NCI-H2171 (cell line): ENCODE measurements at regions not wholly inside any gene's neighbourhood (a gene's known extent, or its start where the extent isn't known, plus 50 kb on each side); places are given as distances from the start of the nearest gene placed in this dataset.
"Not testable (repeated sequence)": the region's sequence is repeated elsewhere in the genome, so short reads cannot be mapped to it uniquely, and the experiment has no call there.

ENCODE experiments used
- DNase-seq: peaks from one replicate; lab custom pipeline; 2025; lab: John Stamatoyannopoulos, UW

DNA sequence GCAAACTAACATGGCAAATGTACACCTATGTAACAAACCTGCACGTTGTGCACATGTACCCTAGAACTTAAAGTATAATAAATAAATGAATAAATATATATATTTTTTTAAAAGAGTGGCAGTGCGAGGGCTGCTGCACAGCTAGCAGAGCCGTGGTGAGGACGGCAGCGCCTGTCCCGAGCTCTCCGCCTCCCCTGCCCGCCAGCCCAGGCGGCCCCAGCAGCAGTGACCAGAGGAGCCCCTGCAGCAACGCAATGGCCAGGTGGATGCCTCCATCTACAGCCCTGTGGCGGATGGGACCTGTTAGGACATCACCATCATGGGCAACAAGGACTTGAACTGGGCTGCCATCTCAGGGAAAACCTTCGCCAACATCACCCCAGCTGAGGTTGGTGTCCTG lies 351.9 kb downstream of the FAM72C start:
- DNase-seq = no peak

DNA sequence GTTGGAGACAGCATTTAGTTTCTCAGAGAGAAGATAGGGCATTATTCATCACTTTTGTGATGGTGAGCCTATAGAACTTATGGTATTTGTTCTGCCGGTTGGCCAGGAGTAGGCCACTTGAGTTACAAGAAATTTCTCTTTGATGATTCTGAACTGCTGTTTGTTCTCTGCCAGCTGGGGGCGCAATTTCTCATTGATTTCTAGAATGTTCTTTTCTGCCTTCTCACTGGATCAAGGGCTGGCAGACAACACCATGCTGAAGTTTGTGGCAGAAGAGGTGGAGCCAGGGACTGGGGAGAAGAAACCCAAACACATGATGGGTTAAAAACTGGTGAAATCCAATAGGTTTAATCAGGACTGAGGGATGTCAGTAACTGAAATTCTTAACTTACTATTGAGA lies 360.6 kb downstream of the FAM72C start:
- no peak for DNase-seq

DNA sequence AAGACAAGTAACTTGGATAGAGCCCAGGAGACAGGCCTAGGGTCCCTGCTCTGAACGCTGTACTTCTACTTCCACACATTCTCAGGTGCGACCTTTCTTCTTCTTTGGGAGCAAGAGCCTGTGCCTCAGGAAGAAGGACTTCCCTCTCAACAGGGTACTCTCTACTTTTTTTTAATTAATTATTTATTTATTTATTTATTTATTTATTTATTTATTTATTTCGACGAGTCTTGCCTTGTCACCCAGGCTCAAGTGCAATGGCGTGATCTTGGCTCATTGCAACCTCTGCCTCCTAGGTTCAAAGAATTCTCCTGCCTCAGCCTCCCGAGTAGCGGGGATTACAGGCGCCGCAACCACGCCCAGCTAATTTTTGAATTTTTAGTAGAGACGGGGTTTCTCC lies 361.6 kb downstream of the FAM72C start:
- no peak for DNase-seq

GRCh38 chr1:143604887-143605286 lies 366.9 kb downstream of the FAM72C start:
- no peak for DNase-seq

- no peak for DNase-seq
These were observed 387.3 kb downstream of the FAM72C start for GRCh38 chr1:143584508-143584907.

- DNase-seq = no peak
These were observed 396.8 kb downstream of the FAM72C start for GRCh38 chr1:143574891-143575520.

GRCh38 chr1:143572661-143573060 lies 399.1 kb downstream of the FAM72C start:
- not testable (repeated sequence) for DNase-seq

DNA sequence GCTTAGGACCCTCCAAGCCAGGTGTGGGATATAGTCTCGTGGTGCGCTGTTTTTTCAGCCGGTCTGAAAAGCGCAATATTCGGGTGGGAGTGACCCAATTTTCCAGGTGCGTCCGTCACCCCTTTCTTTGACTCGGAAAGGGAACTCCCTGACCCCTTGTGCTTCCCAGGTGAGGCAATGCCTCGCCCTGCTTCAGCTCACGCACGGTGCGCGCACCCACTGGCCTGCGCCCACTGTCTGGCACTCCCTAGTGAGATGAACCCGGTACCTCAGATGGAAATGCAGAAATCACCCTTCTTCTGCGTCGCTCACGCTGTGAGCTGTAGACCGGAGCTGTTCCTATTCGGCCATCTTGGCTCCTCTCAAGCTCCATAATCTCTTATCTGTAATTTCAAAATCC lies 408.0 kb downstream of the FAM72C start:
- not testable (repeated sequence) for DNase-seq

GRCh38 chr1:143553627-143554026 lies 418.2 kb downstream of the FAM72C start:
- DNase-seq = no peak

DNA sequence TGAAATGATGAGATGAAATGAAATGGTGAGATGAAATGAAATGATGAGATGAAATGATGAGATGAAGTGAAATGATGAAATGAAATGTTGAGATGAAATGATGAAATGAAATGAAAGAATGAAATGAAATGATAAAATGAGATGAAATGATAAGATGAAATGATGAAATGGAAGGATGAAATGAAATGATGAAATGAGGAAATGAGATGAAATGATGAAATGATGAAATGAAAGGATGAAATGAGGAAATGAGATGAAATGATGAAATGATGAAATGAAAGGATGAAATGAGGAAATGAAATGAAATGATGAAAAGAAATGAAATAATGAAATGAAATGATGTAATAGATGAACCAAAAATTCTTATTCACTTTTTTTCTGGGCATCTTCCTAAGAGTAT lies 467.1 kb downstream of the FAM72C start:
- not testable (repeated sequence) for DNase-seq

DNA sequence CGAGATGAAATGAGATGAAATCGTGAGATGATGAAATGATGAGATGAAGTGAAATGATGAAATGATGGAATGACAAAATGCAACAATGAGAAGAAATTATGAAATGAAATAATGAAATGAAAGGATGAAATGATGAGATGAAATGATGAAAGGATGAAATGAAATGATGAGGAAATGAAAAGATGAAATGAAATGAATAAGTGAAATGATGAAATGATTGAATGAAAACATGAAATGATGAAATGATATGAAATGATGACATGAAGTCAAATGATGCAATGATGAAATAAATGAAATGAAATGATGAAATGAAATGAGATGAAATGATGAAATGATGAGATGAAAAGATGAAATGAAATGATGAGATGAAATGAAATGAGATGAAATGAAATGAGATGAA lies 467.7 kb downstream of the FAM72C start:
- DNase-seq = not testable (repeated sequence)

- DNase-seq = not testable (repeated sequence)
These were observed 468.7 kb downstream of the FAM72C start for GRCh38 chr1:143503048-143503447.

- not testable (repeated sequence) for DNase-seq
These were observed 469.7 kb downstream of the FAM72C start for GRCh38 chr1:143502038-143502437.

- DNase-seq = not testable (repeated sequence)
These were observed 473.6 kb downstream of the FAM72C start for GRCh38 chr1:143498059-143498749.

DNA sequence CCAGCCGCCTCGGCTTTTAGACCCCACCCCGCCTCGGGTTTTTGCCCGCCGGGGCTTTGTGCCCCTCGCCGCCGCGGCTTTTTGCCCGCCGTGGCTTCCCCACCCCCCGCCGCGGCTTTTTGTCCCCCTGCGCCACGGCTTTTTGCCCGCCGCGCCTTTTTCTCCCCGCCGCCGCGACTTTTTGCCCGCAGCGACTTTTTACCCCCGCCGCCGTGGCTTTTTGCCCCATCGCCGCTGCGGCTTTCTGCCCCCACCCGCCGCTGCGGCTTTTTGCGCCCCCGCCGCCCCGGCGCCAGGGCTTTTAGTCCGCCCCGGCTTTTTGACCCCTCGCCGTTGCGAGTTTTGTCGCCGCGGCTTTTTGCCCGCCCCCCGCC lies 474.4 kb downstream of the FAM72C start:
- DNase-seq = no peak

GRCh38 chr1:143496526-143497373 lies 475.0 kb downstream of the FAM72C start:
- not testable (repeated sequence) for DNase-seq
